WTC11 (cell line): ENCODE measurements at regions not wholly inside any gene's neighbourhood (a gene's known extent, or its start where the extent isn't known, plus 50 kb on each side); places are given as distances from the start of the nearest gene placed in this dataset.

Experiments
- ATAC-seq: fragments of 200-7000 bp; cut with Tn5 transposase; 2 replicates; pipeline ENCODE4 v1.10.0; 2021; ENCODE audit warnings: mild to moderate bottlenecking, moderate library complexity
- CTCF ChIA-PET: fragments of 300-600 bp; sonication (Branson Sonifier 250); formaldehyde crosslinking; loops from one replicate; lab custom pipeline; 2021; ENCODE audit warnings: antibody characterized with exemption; lab: Charles Lee
- POLR2A ChIA-PET: fragments of 350-600 bp; sonication (Branson Sonifier 250); formaldehyde crosslinking; loops from one replicate; lab custom pipeline; 2021; ENCODE audit warnings: antibody characterized with exemption; lab: Charles Lee
- DNase-seq: peaks from one replicate; pipeline ENCODE4 v3.0.0; 2021; ENCODE audit warnings: low spot score
- H3K27ac Mint-ChIP-seq: 2 replicates; pipeline ENCODE4 v1.8.0; 2021; ENCODE audit warnings: mixed read lengths
- H3K27me3 Mint-ChIP-seq: 2 replicates; pipeline ENCODE4 v1.8.0; 2021; ENCODE audit warnings: low read depth, mild to moderate bottlenecking, moderate library complexity, mixed read lengths
- H3K36me3 Mint-ChIP-seq: 2 replicates; pipeline ENCODE4 v1.8.0; 2021; ENCODE audit warnings: mixed read lengths
- H3K4me1 Mint-ChIP-seq: 2 replicates; pipeline ENCODE4 v1.8.0; 2022; ENCODE audit warnings: mixed read lengths
- H3K4me3 Mint-ChIP-seq: 2 replicates; pipeline ENCODE4 v1.8.0; 2021; ENCODE audit warnings: mild to moderate bottlenecking, moderate library complexity, mixed read lengths
- H3K9me3 Mint-ChIP-seq: 2 replicates; pipeline ENCODE4 v1.8.0; 2021; ENCODE audit warnings: mixed read lengths
- EMX1 ChIP-seq: fragments of 250-450 bp; sonication (Bioruptor Pico); IDR thresholded peaks from 2 replicates; pipeline ENCODE4 v1.8.0; 2021; ENCODE audit warnings: mild to moderate bottlenecking
- FOXJ3 ChIP-seq: sonication (generic); formaldehyde crosslinking; IDR thresholded peaks from 2 replicates; pipeline ENCODE4 v1.9.0; 2021; ENCODE audit warnings: missing genetic modification reagents, mild to moderate bottlenecking, borderline replicate concordance
- FOXP1 ChIP-seq: sonication (generic); formaldehyde crosslinking; IDR thresholded peaks from 2 replicates; pipeline ENCODE4 v1.8.0; 2022; ENCODE audit warnings: missing genetic modification reagents, mild to moderate bottlenecking, moderate library complexity, borderline replicate concordance
- GTF2I ChIP-seq: fragments of 250-450 bp; sonication (Bioruptor Pico); conservative IDR thresholded peaks from 2 replicates; pipeline ENCODE4 v1.4.0; 2021; ENCODE audit warnings: mild to moderate bottlenecking
- KAT7 ChIP-seq: sonication (generic); formaldehyde crosslinking; IDR thresholded peaks from 2 replicates; pipeline ENCODE4 v1.8.1; 2023; ENCODE audit warnings: missing genetic modification reagents, mild to moderate bottlenecking, borderline replicate concordance
- NR2C2 ChIP-seq: sonication (generic); formaldehyde crosslinking; IDR thresholded peaks from 2 replicates; pipeline ENCODE4 v1.8.0; 2022; ENCODE audit warnings: mild to moderate bottlenecking, missing genetic modification reagents
- NR3C1 ChIP-seq: sonication (generic); formaldehyde crosslinking; conservative IDR thresholded peaks from 2 replicates; pipeline ENCODE4 v1.8.1; 2023; ENCODE audit warnings: low read depth, mild to moderate bottlenecking, missing genetic modification reagents
- OVOL2 ChIP-seq: fragments of 250-450 bp; sonication (Bioruptor Pico); IDR thresholded peaks from 2 replicates; pipeline ENCODE4 v1.9.0; 2021; ENCODE audit warnings: mild to moderate bottlenecking, borderline replicate concordance
- PRRX2 ChIP-seq: fragments of 250-450 bp; sonication (Bioruptor Pico); IDR thresholded peaks from 2 replicates; pipeline ENCODE4 v1.8.0; 2021; ENCODE audit warnings: mild to moderate bottlenecking
- SOX15 ChIP-seq: fragments of 250-450 bp; sonication (Bioruptor Pico); IDR thresholded peaks from 2 replicates; pipeline ENCODE4 v1.9.0; 2021; ENCODE audit warnings: mild to moderate bottlenecking
- ZNF138 ChIP-seq: sonication (generic); formaldehyde crosslinking; conservative IDR thresholded peaks from 2 replicates; pipeline ENCODE4 v1.8.1; 2022; ENCODE audit warnings: mild to moderate bottlenecking, moderate library complexity, missing genetic modification reagents
- ZNF423 ChIP-seq: fragments of 250-450 bp; sonication (Bioruptor Pico); IDR thresholded peaks from 2 replicates; pipeline ENCODE4 v2.1.2; 2022; ENCODE audit warnings: mild to moderate bottlenecking, moderate library complexity
- ZNF671 ChIP-seq: fragments of 250-450 bp; sonication (Bioruptor Pico); IDR thresholded peaks from 2 replicates; pipeline ENCODE4 v1.8.0; 2021; ENCODE audit warnings: mild to moderate bottlenecking
- TF ChIP-seq, protein P1 (sequence below): fragments of 250-450 bp; sonication (Bioruptor Pico); IDR thresholded peaks from 2 replicates; pipeline ENCODE4 v1.9.0; 2021; ENCODE audit warnings: mild to moderate bottlenecking
- TF ChIP-seq, protein P2 (sequence below): sonication (generic); formaldehyde crosslinking; IDR thresholded peaks from 2 replicates; pipeline ENCODE4 v1.8.0; 2023; ENCODE audit warnings: mild to moderate bottlenecking, missing genetic modification reagents
- TF ChIP-seq, protein P3 (sequence below): fragments of 250-450 bp; sonication (Bioruptor Pico); IDR thresholded peaks from 2 replicates; pipeline ENCODE4 v1.9.0; 2021; ENCODE audit warnings: mild to moderate bottlenecking, borderline replicate concordance
- TF ChIP-seq, protein P4 (sequence below): sonication (generic); formaldehyde crosslinking; IDR thresholded peaks from 2 replicates; pipeline ENCODE4 v1.8.1; 2023; ENCODE audit warnings: mild to moderate bottlenecking, missing genetic modification reagents, moderate library complexity
- TF ChIP-seq, protein P5 (sequence below): sonication (generic); formaldehyde crosslinking; conservative IDR thresholded peaks from 2 replicates; pipeline ENCODE4 v1.8.1; 2023; ENCODE audit warnings: mild to moderate bottlenecking, low read depth, missing genetic modification reagents, moderate library complexity
- TF ChIP-seq, protein P6 (sequence below): sonication (generic); formaldehyde crosslinking; IDR thresholded peaks from 2 replicates; pipeline ENCODE4 v1.8.1; 2023; ENCODE audit warnings: mild to moderate bottlenecking, missing genetic modification reagents, moderate library complexity
- TF ChIP-seq, protein P7 (sequence below): sonication (generic); formaldehyde crosslinking; IDR thresholded peaks from 2 replicates; pipeline ENCODE4 v1.8.0; 2023; ENCODE audit warnings: missing genetic modification reagents, mild to moderate bottlenecking, borderline replicate concordance

DNA sequence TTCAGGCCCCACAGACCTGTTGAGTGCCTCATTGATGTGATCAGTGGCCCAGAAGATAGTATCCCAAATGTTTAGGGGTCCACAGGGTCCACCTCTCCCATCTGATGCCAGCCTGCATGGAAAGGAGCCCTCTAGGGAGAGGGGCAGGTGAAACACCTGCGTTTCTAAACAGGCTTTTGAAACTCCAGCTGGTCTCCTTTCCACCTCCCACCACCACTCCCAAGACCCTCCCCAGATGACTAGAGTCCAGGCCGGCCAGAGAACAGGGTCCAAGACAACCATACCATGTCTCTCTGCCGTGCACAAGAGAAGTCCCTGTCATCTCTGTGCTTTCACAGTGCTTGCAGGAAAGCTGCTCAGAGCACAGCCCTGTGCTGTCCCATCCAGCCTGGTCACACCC, 105.0 kb upstream of the NANOS1 start:
- H3K9me3 Mint-ChIP-seq, result 0 out of 2 replicates have a peak, but pooled peaks cover 3% of the 10 kb centered on the region
- CTCF ChIA-PET, result no interaction called here
- TF ChIP-seq OVOL2 (no peak), FOXJ3 (CRISPR knock-in tag) (no peak), PRRX2 (no peak), FOXP1 (CRISPR knock-in tag) (no peak), ZNF138 (CRISPR knock-in tag) (no peak), SOX15 (CRISPR knock-in tag) (no peak), ZNF423 (CRISPR knock-in tag) (no peak), KAT7 (CRISPR knock-in tag) (no peak), ZNF671 (CRISPR knock-in tag) (no peak), GTF2I (CRISPR knock-in tag) (no peak), NR3C1 (no peak), EMX1 (CRISPR knock-in tag) (no peak), NR2C2 (CRISPR knock-in tag) (no peak)
- TF ChIP-seq, protein P1, sequence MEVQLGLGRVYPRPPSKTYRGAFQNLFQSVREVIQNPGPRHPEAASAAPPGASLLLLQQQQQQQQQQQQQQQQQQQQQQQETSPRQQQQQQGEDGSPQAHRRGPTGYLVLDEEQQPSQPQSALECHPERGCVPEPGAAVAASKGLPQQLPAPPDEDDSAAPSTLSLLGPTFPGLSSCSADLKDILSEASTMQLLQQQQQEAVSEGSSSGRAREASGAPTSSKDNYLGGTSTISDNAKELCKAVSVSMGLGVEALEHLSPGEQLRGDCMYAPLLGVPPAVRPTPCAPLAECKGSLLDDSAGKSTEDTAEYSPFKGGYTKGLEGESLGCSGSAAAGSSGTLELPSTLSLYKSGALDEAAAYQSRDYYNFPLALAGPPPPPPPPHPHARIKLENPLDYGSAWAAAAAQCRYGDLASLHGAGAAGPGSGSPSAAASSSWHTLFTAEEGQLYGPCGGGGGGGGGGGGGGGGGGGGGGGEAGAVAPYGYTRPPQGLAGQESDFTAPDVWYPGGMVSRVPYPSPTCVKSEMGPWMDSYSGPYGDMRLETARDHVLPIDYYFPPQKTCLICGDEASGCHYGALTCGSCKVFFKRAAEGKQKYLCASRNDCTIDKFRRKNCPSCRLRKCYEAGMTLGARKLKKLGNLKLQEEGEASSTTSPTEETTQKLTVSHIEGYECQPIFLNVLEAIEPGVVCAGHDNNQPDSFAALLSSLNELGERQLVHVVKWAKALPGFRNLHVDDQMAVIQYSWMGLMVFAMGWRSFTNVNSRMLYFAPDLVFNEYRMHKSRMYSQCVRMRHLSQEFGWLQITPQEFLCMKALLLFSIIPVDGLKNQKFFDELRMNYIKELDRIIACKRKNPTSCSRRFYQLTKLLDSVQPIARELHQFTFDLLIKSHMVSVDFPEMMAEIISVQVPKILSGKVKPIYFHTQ (CRISPR knock-in tag), result no peak
- TF ChIP-seq, protein P2, sequence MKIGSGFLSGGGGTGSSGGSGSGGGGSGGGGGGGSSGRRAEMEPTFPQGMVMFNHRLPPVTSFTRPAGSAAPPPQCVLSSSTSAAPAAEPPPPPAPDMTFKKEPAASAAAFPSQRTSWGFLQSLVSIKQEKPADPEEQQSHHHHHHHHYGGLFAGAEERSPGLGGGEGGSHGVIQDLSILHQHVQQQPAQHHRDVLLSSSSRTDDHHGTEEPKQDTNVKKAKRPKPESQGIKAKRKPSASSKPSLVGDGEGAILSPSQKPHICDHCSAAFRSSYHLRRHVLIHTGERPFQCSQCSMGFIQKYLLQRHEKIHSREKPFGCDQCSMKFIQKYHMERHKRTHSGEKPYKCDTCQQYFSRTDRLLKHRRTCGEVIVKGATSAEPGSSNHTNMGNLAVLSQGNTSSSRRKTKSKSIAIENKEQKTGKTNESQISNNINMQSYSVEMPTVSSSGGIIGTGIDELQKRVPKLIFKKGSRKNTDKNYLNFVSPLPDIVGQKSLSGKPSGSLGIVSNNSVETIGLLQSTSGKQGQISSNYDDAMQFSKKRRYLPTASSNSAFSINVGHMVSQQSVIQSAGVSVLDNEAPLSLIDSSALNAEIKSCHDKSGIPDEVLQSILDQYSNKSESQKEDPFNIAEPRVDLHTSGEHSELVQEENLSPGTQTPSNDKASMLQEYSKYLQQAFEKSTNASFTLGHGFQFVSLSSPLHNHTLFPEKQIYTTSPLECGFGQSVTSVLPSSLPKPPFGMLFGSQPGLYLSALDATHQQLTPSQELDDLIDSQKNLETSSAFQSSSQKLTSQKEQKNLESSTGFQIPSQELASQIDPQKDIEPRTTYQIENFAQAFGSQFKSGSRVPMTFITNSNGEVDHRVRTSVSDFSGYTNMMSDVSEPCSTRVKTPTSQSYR (CRISPR knock-in tag), result no peak
- TF ChIP-seq, protein P3, sequence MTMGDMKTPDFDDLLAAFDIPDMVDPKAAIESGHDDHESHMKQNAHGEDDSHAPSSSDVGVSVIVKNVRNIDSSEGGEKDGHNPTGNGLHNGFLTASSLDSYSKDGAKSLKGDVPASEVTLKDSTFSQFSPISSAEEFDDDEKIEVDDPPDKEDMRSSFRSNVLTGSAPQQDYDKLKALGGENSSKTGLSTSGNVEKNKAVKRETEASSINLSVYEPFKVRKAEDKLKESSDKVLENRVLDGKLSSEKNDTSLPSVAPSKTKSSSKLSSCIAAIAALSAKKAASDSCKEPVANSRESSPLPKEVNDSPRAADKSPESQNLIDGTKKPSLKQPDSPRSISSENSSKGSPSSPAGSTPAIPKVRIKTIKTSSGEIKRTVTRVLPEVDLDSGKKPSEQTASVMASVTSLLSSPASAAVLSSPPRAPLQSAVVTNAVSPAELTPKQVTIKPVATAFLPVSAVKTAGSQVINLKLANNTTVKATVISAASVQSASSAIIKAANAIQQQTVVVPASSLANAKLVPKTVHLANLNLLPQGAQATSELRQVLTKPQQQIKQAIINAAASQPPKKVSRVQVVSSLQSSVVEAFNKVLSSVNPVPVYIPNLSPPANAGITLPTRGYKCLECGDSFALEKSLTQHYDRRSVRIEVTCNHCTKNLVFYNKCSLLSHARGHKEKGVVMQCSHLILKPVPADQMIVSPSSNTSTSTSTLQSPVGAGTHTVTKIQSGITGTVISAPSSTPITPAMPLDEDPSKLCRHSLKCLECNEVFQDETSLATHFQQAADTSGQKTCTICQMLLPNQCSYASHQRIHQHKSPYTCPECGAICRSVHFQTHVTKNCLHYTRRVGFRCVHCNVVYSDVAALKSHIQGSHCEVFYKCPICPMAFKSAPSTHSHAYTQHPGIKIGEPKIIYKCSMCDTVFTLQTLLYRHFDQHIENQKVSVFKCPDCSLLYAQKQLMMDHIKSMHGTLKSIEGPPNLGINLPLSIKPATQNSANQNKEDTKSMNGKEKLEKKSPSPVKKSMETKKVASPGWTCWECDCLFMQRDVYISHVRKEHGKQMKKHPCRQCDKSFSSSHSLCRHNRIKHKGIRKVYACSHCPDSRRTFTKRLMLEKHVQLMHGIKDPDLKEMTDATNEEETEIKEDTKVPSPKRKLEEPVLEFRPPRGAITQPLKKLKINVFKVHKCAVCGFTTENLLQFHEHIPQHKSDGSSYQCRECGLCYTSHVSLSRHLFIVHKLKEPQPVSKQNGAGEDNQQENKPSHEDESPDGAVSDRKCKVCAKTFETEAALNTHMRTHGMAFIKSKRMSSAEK (CRISPR knock-in tag), result no peak
- TF ChIP-seq, protein P4, sequence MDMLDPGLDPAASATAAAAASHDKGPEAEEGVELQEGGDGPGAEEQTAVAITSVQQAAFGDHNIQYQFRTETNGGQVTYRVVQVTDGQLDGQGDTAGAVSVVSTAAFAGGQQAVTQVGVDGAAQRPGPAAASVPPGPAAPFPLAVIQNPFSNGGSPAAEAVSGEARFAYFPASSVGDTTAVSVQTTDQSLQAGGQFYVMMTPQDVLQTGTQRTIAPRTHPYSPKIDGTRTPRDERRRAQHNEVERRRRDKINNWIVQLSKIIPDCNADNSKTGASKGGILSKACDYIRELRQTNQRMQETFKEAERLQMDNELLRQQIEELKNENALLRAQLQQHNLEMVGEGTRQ (CRISPR knock-in tag), result no peak
- TF ChIP-seq, protein P5, sequence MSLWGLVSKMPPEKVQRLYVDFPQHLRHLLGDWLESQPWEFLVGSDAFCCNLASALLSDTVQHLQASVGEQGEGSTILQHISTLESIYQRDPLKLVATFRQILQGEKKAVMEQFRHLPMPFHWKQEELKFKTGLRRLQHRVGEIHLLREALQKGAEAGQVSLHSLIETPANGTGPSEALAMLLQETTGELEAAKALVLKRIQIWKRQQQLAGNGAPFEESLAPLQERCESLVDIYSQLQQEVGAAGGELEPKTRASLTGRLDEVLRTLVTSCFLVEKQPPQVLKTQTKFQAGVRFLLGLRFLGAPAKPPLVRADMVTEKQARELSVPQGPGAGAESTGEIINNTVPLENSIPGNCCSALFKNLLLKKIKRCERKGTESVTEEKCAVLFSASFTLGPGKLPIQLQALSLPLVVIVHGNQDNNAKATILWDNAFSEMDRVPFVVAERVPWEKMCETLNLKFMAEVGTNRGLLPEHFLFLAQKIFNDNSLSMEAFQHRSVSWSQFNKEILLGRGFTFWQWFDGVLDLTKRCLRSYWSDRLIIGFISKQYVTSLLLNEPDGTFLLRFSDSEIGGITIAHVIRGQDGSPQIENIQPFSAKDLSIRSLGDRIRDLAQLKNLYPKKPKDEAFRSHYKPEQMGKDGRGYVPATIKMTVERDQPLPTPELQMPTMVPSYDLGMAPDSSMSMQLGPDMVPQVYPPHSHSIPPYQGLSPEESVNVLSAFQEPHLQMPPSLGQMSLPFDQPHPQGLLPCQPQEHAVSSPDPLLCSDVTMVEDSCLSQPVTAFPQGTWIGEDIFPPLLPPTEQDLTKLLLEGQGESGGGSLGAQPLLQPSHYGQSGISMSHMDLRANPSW (CRISPR knock-in tag), result no peak
- TF ChIP-seq, protein P6, sequence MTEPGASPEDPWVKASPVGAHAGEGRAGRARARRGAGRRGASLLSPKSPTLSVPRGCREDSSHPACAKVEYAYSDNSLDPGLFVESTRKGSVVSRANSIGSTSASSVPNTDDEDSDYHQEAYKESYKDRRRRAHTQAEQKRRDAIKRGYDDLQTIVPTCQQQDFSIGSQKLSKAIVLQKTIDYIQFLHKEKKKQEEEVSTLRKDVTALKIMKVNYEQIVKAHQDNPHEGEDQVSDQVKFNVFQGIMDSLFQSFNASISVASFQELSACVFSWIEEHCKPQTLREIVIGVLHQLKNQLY (CRISPR knock-in tag), result no peak
- TF ChIP-seq, protein P7, sequence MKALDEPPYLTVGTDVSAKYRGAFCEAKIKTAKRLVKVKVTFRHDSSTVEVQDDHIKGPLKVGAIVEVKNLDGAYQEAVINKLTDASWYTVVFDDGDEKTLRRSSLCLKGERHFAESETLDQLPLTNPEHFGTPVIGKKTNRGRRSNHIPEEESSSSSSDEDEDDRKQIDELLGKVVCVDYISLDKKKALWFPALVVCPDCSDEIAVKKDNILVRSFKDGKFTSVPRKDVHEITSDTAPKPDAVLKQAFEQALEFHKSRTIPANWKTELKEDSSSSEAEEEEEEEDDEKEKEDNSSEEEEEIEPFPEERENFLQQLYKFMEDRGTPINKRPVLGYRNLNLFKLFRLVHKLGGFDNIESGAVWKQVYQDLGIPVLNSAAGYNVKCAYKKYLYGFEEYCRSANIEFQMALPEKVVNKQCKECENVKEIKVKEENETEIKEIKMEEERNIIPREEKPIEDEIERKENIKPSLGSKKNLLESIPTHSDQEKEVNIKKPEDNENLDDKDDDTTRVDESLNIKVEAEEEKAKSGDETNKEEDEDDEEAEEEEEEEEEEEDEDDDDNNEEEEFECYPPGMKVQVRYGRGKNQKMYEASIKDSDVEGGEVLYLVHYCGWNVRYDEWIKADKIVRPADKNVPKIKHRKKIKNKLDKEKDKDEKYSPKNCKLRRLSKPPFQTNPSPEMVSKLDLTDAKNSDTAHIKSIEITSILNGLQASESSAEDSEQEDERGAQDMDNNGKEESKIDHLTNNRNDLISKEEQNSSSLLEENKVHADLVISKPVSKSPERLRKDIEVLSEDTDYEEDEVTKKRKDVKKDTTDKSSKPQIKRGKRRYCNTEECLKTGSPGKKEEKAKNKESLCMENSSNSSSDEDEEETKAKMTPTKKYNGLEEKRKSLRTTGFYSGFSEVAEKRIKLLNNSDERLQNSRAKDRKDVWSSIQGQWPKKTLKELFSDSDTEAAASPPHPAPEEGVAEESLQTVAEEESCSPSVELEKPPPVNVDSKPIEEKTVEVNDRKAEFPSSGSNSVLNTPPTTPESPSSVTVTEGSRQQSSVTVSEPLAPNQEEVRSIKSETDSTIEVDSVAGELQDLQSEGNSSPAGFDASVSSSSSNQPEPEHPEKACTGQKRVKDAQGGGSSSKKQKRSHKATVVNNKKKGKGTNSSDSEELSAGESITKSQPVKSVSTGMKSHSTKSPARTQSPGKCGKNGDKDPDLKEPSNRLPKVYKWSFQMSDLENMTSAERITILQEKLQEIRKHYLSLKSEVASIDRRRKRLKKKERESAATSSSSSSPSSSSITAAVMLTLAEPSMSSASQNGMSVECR (CRISPR knock-in tag), result no peak
- DNase-seq (no peak), ATAC-seq (no peak)
- no peaks in the 10 kb centered on the region for H3K36me3 Mint-ChIP-seq
- no peaks in the 10 kb centered on the region; the same call in 1 of the 2 replicates for H3K27me3 Mint-ChIP-seq
- POLR2A ChIA-PET, result no interaction called here
- no peaks in the 10 kb centered on the region for H3K4me1 Mint-ChIP-seq
- no peak overlapping the region for H3K4me3 Mint-ChIP-seq
- no peak overlapping the region for H3K27ac Mint-ChIP-seq
